ENCODE measurements at regions not wholly inside any gene's neighbourhood (a gene's known extent, or its start where the extent isn't known, plus 50 kb on each side); places are given as distances from the start of the nearest gene placed in this dataset.

DNA sequence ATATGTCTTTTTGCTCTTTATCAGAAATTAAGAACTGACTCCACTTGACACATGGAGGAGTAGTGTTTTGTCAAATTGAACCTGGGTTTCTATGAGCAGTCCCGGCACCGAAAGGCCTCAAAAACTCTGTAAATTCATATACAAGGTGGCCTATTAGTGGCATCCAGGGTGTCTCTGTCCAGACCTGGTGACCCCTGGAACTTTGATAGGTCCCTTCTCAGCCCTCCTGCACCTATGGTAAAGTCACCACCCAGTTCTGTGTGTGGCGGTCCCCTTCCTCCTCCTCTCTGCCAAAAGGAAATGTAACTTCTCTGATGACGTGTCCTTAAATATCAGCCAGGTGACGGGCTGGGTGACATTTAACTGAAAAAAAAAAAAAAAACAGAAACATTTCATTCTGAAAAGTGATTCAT is 204.0 kb upstream of the FOXN3 start:
- peaks cover 58% of the 10 kb centered on the region for H3K4me1 Mint-ChIP-seq (ENCODE audit: low read depth)
- ChIA-PET CTCF (interaction anchor here (1.4 kb wide), 1 partner anchor 20 kb away, joined by 4 read pairs; no protein-coding TSS in a partner anchor), POLR2A (interaction anchor here (0.9 to 7.5 kb wide), 4 partner anchors 21 to 191 kb away, joined by 3 to 32 read pairs (median 5); no protein-coding TSS in a partner anchor)
- H3K36me3 Mint-ChIP-seq: peaks cover 3% of the 10 kb centered on the region
- H3K4me3 Mint-ChIP-seq: peak overlapping the region; percentile 79
- intact Hi-C loops (cut with micrococcal nuclease): loop anchor here (1.0 to 2.0 kb wide), 8 partner anchors 8 to 345 kb away; partner anchors contain the start of genes EFCAB11 and TDP1
- H3K9me3 Mint-ChIP-seq: peaks cover 3% of the 10 kb centered on the region
- DNase-seq: peak; percentile 75
- H3K27me3 Mint-ChIP-seq: no peaks in the 10 kb centered on the region
- H3K27ac Mint-ChIP-seq: peak overlapping the region; percentile 98

DNA sequence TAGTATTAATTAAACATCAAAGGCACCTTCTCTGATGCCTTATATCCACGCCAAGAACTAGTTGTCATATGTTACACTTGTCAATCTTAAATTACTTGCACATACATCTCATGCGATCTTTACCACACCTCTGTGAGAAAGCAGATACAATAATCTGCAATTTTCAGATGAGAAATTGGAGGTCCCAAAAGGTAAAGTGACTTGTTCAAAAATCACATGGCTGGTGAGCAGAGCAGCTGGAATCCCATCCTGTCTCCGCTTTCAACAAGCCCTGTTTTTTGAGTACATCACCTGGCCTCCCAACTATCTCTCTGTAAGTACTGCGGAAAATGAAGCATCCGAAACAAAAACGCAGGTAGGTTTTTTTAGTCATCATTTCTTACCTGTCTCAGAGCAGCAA is 203.4 kb upstream of the FOXN3 start:
- intact Hi-C loops (cut with micrococcal nuclease): loop anchor here (2.0 kb wide), 3 partner anchors 82 to 334 kb away; partner anchors contain the start of genes EFCAB11 and TDP1
- peak overlapping the region; percentile 79 for H3K4me3 Mint-ChIP-seq
- no peak for DNase-seq
- ChIA-PET CTCF (interaction anchor here (1.2 to 1.4 kb wide), 2 partner anchors 21 to 203 kb away, joined by 3 to 4 read pairs; no protein-coding TSS in a partner anchor), POLR2A (interaction anchor here (1.0 to 7.5 kb wide), 6 partner anchors 21 to 190 kb away, joined by 3 to 32 read pairs (median 6); no protein-coding TSS in a partner anchor)
- H3K27ac Mint-ChIP-seq: peak overlapping the region; percentile 98
- no peaks in the 10 kb centered on the region for H3K9me3 Mint-ChIP-seq
- H3K36me3 Mint-ChIP-seq: peaks cover 3% of the 10 kb centered on the region
- peaks cover 58% of the 10 kb centered on the region for H3K4me1 Mint-ChIP-seq (ENCODE audit: low read depth)
- no peaks in the 10 kb centered on the region for H3K27me3 Mint-ChIP-seq

DNA sequence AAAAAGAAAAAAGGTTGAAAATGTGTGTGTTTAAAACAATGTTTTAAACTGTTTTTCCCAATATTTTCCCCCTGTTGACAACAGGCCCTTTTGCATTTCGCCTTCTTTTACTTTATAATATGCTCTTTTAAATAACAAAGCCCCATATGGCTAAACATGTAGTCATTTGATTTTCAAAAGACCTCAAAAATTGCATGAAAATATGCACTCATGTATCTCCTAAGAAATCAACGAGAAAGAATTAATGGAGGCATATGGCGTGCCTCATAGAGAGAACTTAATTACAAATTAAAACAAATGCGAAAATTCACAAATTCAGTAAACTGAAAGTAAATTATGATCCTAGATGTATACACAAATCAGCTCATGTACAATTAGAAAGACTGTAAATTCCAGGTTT is 202.6 kb upstream of the FOXN3 start:
- ChIA-PET POLR2A (interaction anchor here (1.0 to 7.5 kb wide), 7 partner anchors 14 to 189 kb away, joined by 3 to 32 read pairs (median 4); no protein-coding TSS in a partner anchor), CTCF (interaction anchor here (1.2 to 1.4 kb wide), 2 partner anchors 22 to 202 kb away, joined by 3 to 4 read pairs; no protein-coding TSS in a partner anchor)
- DNase-seq: no peak
- Mint-ChIP-seq H3K27ac (peak overlapping the region; percentile 98), H3K4me1 (ENCODE audit: low read depth) (peaks cover 60% of the 10 kb centered on the region), H3K4me3 (peak overlapping the region; percentile 79), H3K36me3 (peaks cover 3% of the 10 kb centered on the region), H3K9me3 (no peaks in the 10 kb centered on the region), H3K27me3 (no peaks in the 10 kb centered on the region)
- intact Hi-C loops (cut with micrococcal nuclease): loop anchor here (10.0 kb wide), 4 partner anchors 445 to 1615 kb away; partner anchors contain the start of gene GPR65

DNA sequence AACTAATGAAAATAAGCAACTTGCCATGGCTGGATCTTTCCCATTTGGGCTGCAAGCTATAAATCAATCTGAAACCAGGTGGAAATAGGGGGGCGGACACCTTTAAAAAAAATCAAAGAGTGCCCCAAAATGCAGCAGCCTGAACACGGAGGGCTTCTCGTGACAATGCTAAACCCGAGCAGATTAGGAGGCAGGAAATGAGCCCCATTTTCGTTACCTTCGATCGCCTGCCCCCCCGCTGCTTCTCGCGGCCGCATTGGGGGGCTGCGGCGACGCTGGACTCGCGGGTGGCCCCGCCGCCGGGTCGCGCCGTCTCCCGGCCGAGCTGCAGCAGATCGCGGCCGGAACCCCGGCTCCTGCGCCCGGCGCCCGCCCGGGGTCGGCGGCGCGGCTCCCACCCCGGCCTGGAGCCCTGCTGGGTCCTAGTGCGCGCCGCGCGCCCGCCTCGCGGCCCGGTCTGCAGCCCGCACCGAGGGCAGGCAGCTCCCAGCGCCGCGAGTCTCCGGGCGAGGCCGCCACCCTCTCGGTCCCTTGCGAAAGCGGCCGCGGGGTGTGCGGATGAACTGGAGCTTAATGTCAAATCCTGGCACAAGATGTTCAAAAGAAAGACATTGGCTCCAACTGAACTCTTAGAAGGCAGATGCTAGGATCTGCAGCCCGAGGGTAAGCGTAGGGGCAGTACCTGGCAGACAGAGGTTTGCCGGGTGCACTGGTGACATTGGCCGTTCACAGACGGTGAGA is 201.9 kb upstream of the FOXN3 start:
- H3K27me3 Mint-ChIP-seq: no peaks in the 10 kb centered on the region
- ChIA-PET CTCF (interaction anchor here (0.7 to 1.2 kb wide), 3 partner anchors 130 to 283 kb away, joined by 3 to 4 read pairs (median 3); no protein-coding TSS in a partner anchor), POLR2A (interaction anchor here (1.0 to 7.5 kb wide), 7 partner anchors 15 to 189 kb away, joined by 3 to 32 read pairs (median 3); no protein-coding TSS in a partner anchor)
- H3K4me1 Mint-ChIP-seq (ENCODE audit: low read depth): peaks cover 66% of the 10 kb centered on the region
- intact Hi-C loops (cut with micrococcal nuclease): loop anchor here (10.0 kb wide), 4 partner anchors 444 to 1614 kb away; partner anchors contain the start of gene GPR65
- H3K27ac Mint-ChIP-seq: peak overlapping the region; percentile 98
- H3K4me3 Mint-ChIP-seq: peak overlapping the region; percentile 91
- DNase-seq: peak; percentile 71
- H3K9me3 Mint-ChIP-seq: no peaks in the 10 kb centered on the region
- H3K36me3 Mint-ChIP-seq: peaks cover 3% of the 10 kb centered on the region

DNA sequence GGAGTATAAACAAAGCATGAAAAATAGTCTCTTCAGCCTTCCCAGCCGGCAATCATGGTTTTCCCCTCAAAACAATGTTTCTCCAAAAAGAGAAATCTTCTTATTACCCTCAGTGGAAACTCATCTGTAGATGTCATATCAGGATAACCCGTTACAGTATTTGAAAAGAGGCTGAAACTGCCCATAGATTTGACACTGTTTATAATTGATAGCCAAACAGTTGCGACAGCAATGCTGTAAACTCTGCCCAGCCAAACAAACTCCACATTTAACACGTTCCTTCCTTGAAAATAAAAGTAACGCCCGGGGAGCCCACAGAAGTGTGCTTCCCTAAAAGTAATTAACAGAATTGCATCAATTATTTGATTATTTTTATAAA is 201.3 kb upstream of the FOXN3 start:
- POLR2A ChIA-PET: interaction anchor here (0.6 to 7.5 kb wide), 7 partner anchors 16 to 188 kb away, joined by 3 to 32 read pairs (median 3); no protein-coding TSS in a partner anchor
- Mint-ChIP-seq H3K9me3 (no peaks in the 10 kb centered on the region), H3K4me1 (ENCODE audit: low read depth) (peaks cover 73% of the 10 kb centered on the region), H3K36me3 (peaks cover 3% of the 10 kb centered on the region), H3K4me3 (peak overlapping the region; percentile 91), H3K27me3 (no peaks in the 10 kb centered on the region), H3K27ac (peak overlapping the region; percentile 96)
- intact Hi-C loops (cut with micrococcal nuclease): loop anchor here (10.0 kb wide), 4 partner anchors 444 to 1614 kb away; partner anchors contain the start of gene GPR65
- no peak for DNase-seq
- CTCF ChIA-PET: interaction anchor here (0.6 to 1.4 kb wide), 4 partner anchors 24 to 129 kb away, joined by 3 to 5 read pairs (median 4); no protein-coding TSS in a partner anchor

DNA sequence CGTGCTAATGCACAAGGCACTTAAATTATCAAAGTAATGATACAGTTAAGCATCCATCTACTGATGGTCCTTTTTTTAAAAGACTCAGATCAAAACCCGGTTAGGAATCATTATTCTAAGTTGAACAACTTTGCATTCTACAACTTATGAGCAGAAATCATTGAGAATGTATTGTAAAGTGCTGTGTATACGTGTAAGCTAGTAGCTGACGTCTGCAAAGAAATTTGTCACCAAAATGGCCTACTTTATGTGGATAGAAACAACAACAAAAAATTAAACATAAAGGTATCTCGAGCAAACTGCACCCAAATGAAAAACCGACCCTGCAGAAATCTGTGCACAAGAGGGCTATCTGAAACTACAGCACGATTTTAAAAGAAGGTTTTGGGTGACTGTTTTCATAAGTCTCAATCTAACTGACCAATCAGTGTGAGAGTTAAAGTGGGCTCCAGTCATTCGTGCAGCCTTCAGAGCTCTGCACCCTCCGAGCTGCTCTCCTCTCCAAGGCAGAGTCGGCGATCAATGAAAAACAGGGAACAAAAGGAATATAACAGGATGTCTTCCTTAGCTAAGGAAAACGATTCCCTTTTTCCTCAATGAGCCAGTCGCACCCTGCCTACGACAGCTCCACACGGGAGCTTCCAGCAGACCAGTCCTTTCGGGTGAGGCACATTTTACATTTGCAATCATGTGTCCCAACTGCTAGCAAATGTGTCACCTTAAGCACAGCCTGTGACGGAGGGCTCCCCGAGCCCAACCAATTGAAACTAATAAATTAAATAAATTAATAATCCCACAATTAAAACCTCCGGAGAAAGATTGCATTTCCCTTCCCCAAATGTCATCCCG is 200.7 kb upstream of the FOXN3 start:
- Mint-ChIP-seq H3K27me3 (no peaks in the 10 kb centered on the region), H3K9me3 (no peaks in the 10 kb centered on the region), H3K36me3 (peaks cover 6% of the 10 kb centered on the region), H3K4me3 (peak overlapping the region; percentile 91), H3K4me1 (ENCODE audit: low read depth) (peaks cover 75% of the 10 kb centered on the region), H3K27ac (peak overlapping the region; percentile 96)
- peak; percentile 50 for DNase-seq
- intact Hi-C loops (cut with micrococcal nuclease): loop anchor here (1.0 to 10.0 kb wide), 5 partner anchors 187 to 1613 kb away; partner anchors contain the start of gene GPR65
- ChIA-PET CTCF (interaction anchor here (0.6 to 1.4 kb wide), 5 partner anchors 24 to 150 kb away, joined by 3 to 5 read pairs (median 3); no protein-coding TSS in a partner anchor), POLR2A (interaction anchor here (0.6 to 7.5 kb wide), 10 partner anchors 8 to 339 kb away, joined by 3 to 32 read pairs (median 3); no protein-coding TSS in a partner anchor)

DNA sequence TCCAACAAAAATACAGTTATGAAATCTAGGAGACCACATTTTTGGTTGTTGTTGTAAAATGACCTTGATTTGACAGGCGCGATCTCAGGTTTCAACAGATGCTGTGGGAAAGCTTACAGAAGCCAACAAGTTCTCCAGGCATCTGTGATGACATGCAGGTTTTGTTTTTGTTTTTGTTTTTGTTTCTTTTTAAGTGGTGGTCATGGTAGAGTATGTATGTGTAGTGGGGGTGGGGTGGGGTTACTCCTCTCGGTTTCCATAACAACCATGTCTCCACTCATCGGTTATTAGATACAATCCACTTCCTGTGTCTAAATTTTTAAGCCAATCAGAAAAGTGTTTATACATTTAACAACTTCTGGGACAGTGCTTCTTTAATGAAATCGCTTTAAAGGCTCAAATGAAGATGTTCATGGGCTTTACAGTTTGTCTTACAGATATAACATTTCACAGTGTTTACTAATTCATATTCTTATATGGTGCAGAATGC is 199.9 kb upstream of the FOXN3 start:
- CTCF ChIA-PET: interaction anchor here (0.9 to 1.4 kb wide), 3 partner anchors 25 to 151 kb away, joined by 3 to 5 read pairs (median 4); no protein-coding TSS in a partner anchor
- DNase-seq: peak; percentile 49
- H3K4me1 Mint-ChIP-seq (ENCODE audit: low read depth): peaks cover 73% of the 10 kb centered on the region

DNA sequence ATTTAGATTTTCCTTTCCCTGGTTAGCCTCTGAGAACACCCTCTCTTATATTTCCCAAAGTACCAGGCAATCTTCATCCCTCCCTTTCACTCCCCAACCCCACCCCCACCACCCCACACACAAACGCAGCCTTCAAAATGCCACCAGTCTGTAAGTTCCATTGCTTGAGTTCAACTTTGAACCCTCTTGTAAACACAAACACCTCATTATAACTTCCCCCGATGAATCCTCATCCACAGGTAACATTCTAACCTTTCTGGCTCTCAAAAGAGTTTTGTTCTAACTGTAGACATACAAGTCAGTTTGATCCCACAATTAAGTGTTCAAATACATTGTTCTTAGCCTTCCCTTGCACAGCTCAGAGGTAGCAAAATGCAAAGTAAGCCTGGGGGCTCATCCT is 199.4 kb upstream of the FOXN3 start:
- H3K4me3 Mint-ChIP-seq: peak overlapping the region; percentile 91
- intact Hi-C loops (cut with micrococcal nuclease): loop anchor here (10.0 kb wide), 4 partner anchors 442 to 1612 kb away; partner anchors contain the start of gene GPR65
- no peaks in the 10 kb centered on the region for H3K27me3 Mint-ChIP-seq
- peaks cover 70% of the 10 kb centered on the region for H3K4me1 Mint-ChIP-seq (ENCODE audit: low read depth)
- ChIA-PET CTCF (no interaction called here), POLR2A (interaction anchor here (0.7 to 7.5 kb wide), 2 partner anchors 113 to 186 kb away, joined by 3 to 32 read pairs; no protein-coding TSS in a partner anchor)
- peaks cover 8% of the 10 kb centered on the region for H3K36me3 Mint-ChIP-seq
- DNase-seq: no peak
- no peaks in the 10 kb centered on the region for H3K9me3 Mint-ChIP-seq
- H3K27ac Mint-ChIP-seq: peak overlapping the region; percentile 96

More for the DNA sequence above, 199.9 kb upstream of the FOXN3 start:
- H3K27ac Mint-ChIP-seq: peak overlapping the region; percentile 96
- POLR2A ChIA-PET: interaction anchor here (0.7 to 7.5 kb wide), 6 partner anchors 9 to 187 kb away, joined by 3 to 32 read pairs (median 4); no protein-coding TSS in a partner anchor
- intact Hi-C loops (cut with micrococcal nuclease): loop anchor here (1.0 to 10.0 kb wide), 5 partner anchors 187 to 1612 kb away; partner anchors contain the start of gene GPR65
- peaks cover 7% of the 10 kb centered on the region for H3K36me3 Mint-ChIP-seq
- H3K4me3 Mint-ChIP-seq: peak overlapping the region; percentile 91
- H3K9me3 Mint-ChIP-seq: no peaks in the 10 kb centered on the region
- H3K27me3 Mint-ChIP-seq: no peaks in the 10 kb centered on the region

DNA sequence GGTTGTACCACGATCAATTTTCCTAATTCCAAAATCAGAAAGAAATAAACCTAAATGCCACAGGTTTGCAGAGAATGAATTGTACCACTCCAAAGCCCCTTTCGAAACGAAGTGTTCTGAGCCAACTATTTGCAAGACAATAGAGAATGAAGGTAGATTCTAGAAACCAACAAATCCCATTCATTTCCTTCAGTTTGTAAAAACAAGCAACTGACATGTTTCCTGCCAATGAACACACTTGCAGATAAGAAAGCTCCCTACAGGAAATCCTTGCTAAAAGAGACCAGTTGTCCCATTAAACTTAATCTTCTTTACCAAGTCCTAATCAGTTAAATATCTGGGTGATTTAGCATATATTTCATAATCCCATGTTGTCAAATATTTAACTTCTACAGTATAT is 198.4 kb upstream of the FOXN3 start:
- Mint-ChIP-seq H3K27me3 (no peaks in the 10 kb centered on the region), H3K4me3 (no peak overlapping the region), H3K36me3 (peaks cover 15% of the 10 kb centered on the region), H3K27ac (peak overlapping the region; percentile 38), H3K9me3 (no peaks in the 10 kb centered on the region), H3K4me1 (ENCODE audit: low read depth) (peaks cover 70% of the 10 kb centered on the region)
- intact Hi-C loops (cut with micrococcal nuclease): loop anchor here (10.0 kb wide), 4 partner anchors 441 to 1611 kb away; partner anchors contain the start of gene GPR65
- ChIA-PET POLR2A (interaction anchor here (0.8 to 7.5 kb wide), 2 partner anchors 26 to 185 kb away, joined by 3 to 32 read pairs; no protein-coding TSS in a partner anchor), CTCF (no interaction called here)
- DNase-seq: no peak

DNA sequence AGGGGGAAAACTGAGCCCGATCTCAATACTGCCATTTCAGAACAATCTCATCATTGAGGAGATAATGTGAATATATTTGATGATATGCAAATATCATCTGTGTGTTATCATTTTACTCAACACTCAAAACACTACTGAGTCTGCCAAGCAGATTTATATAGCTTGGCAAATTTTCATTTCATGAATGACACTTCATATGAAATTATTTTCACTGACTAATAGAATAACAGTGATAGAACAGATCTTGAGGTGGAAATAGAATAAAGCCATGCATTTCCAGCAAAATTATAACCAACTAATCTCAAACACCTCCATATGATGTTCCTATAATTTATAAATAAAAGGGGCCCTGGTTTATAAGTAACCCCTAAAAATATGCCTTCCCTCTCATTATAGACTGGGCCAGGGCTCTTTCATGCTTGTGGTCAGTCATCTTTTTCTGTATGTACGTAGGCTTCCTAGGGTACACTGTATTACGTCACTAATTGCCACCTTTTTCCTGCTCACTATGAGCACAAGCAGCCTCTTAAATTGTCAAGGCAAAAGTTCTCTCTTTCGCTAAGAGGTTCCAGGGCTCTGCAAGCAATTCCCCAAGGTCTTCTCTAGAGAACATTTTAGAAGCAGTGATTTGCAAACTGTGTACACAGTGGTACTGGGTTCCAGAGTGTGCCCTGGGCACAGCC is 197.1 kb upstream of the FOXN3 start:
- intact Hi-C loops (cut with micrococcal nuclease): loop anchor here (5.0 to 10.0 kb wide), 5 partner anchors 247 to 1609 kb away; partner anchors contain the start of gene GPR65
- ChIA-PET CTCF (interaction anchor here (1.0 to 1.8 kb wide), 4 partner anchors 13 to 104 kb away, joined by 3 to 6 read pairs (median 3); no protein-coding TSS in a partner anchor), POLR2A (interaction anchor here (0.6 to 7.5 kb wide), 6 partner anchors 12 to 416 kb away, joined by 3 to 32 read pairs (median 8); no protein-coding TSS in a partner anchor)
- no peak for DNase-seq
- Mint-ChIP-seq H3K27ac (peak overlapping the region; percentile 86), H3K4me3 (peak overlapping the region; percentile 56), H3K4me1 (ENCODE audit: low read depth) (peaks cover 70% of the 10 kb centered on the region), H3K9me3 (no peaks in the 10 kb centered on the region), H3K36me3 (peaks cover 15% of the 10 kb centered on the region), H3K27me3 (no peaks in the 10 kb centered on the region)
